ENCODE measurements at regions not wholly inside any gene's neighbourhood (a gene's known extent, or its start where the extent isn't known, plus 50 kb on each side); places are given as distances from the start of the nearest gene placed in this dataset.

GRCh38 chr6:144477396-144477795 is 192.3 kb downstream of the UTRN start:
- Histone ChIP-seq H2AK5ac (ENCODE audit: low read depth, low read length) (no peak overlapping the region), H3K23ac (ENCODE audit: insufficient read length) (no peak overlapping the region), H3K27ac (ENCODE audit: low read depth, low read length) (no peak overlapping the region), H2BK15ac (ENCODE audit: low read length) (no peak overlapping the region), H2AFZ (ENCODE audit: low read length) (no peak overlapping the region), H4K8ac (ENCODE audit: extremely low read depth, insufficient read depth, low read length) (no peak overlapping the region), H3K36me3 (ENCODE audit: control insufficient read depth in 2 of 4, insufficient read depth in 4 of 4, low read length in 3 of 4) (peaks cover 0 to 20% (median 4%) of the 10 kb centered on the region in 4 experiments; a peak in 3 of 8 replicates), H4K5ac (ENCODE audit: insufficient read length, low read depth, low read length) (no peak overlapping the region), H3K18ac (ENCODE audit: extremely low read depth, low read length) (no peak overlapping the region), H3K9me3 (ENCODE audit: insufficient read depth in 2 of 2, low read depth in 1 of 2, low read length in 1 of 2) (no peaks in the 10 kb centered on the region), H3K4me2 (ENCODE audit: insufficient read depth in 1 of 2, low read depth in 2 of 2, low read length in 2 of 2) (no peak overlapping the region), H2BK5ac (ENCODE audit: low read depth, low read length) (no peak overlapping the region), H3K4me1 (replicated peaks in 1 of 4; ENCODE audit: control insufficient read depth in 3 of 4, insufficient read depth in 4 of 4, low read length in 3 of 4) (no peaks in the 10 kb centered on the region), H3K79me2 (ENCODE audit: control insufficient read depth in 1 of 2, insufficient read depth in 2 of 2, low read length in 2 of 2) (no peaks in the 10 kb centered on the region), H3K27me3 (replicated peaks in 1 of 4; ENCODE audit: control insufficient read depth in 3 of 4, extremely low read depth in 1 of 4, insufficient read depth in 3 of 4, low read length in 3 of 4) (no peaks in the 10 kb centered on the region), H3K23me2 (ENCODE audit: low read depth, low read length) (no peaks in the 10 kb centered on the region; the same call in 1 of the 2 replicates), H2BK20ac (ENCODE audit: low read length) (no peak overlapping the region), H3K79me1 (ENCODE audit: low read depth, low read length) (no peaks in the 10 kb centered on the region), H3K4me3 (ENCODE audit: extremely low read depth in 1 of 4, insufficient read depth in 2 of 4, low read depth in 3 of 4, low read length in 4 of 4) (no peak overlapping the region), H3K9ac (replicated peaks in 1 of 4; ENCODE audit: extremely low read depth in 1 of 4, low read depth in 3 of 4, low read length in 3 of 4) (no peak overlapping the region), H2BK120ac (replicated peaks; ENCODE audit: low read depth, low read length) (no peak overlapping the region), H3K56ac (replicated peaks; ENCODE audit: insufficient read length, low read depth, low read length) (no peak overlapping the region), H4K91ac (replicated peaks; ENCODE audit: insufficient read length, low read length) (no peak overlapping the region), H4K20me1 (replicated peaks in 1 of 2; ENCODE audit: control insufficient read depth in 1 of 2, insufficient read depth in 2 of 2, low read length in 2 of 2) (no peaks in the 10 kb centered on the region), H3K4ac (replicated peaks; ENCODE audit: insufficient read length, low read depth, low read length) (no peak overlapping the region), H2BK12ac (ENCODE audit: low read depth, low read length) (no peak overlapping the region), H3K14ac (ENCODE audit: insufficient read length) (no peak overlapping the region)
- 85% methylated on average over 1 of the region's 1 CpG; no CpG with 5 or more reads in 1 of the 2 experiments for WGBS, 2 experiments (ENCODE audit: extremely low coverage in 1 of 2, insufficient coverage in 1 of 2, insufficient read length in 1 of 2, insufficient replicate concordance in 2 of 2, low coverage in 1 of 2, low lambda C conversion rate in 2 of 2, missing lambda C conversion rate in 1 of 2)
- ChIA-PET POLR2A (ENCODE audit: partially characterized antibody) (no interaction called here), CTCF (ENCODE audit: partially characterized antibody) (interaction anchor here (0.7 kb wide), 1 partner anchor 163 kb away, joined by 4 read pairs; no protein-coding TSS in a partner anchor)
- FAIRE-seq: no peak
- TF ChIP-seq POU5F1 (IDR thresholded peaks at IDR 0.05; ENCODE audit: low read depth, low read length) (no peak), CTCF (IDR thresholded peaks at IDR 0.05; ENCODE audit: control extremely low read depth in 1 of 3, insufficient read depth in 1 of 3, low read depth in 1 of 3, low read length in 3 of 3) (no peak), TAF7 (optimal IDR thresholded peaks at IDR 0.05; ENCODE audit: borderline replicate concordance, low read depth, low read length) (no peak), GTF2F1 (IDR thresholded peaks at IDR 0.05; ENCODE audit: borderline replicate concordance, low read depth, low read length) (no peak), JUND (IDR thresholded peaks at IDR 0.05; ENCODE audit: low read length) (no peak), ZNF274 (IDR thresholded peaks at IDR 0.05; ENCODE audit: borderline replicate concordance, extremely low read depth, low read length) (no peak), CTBP2 (IDR thresholded peaks at IDR 0.05; ENCODE audit: borderline replicate concordance, insufficient read depth, insufficient read length, low read length) (no peak), ASH2L (IDR thresholded peaks at IDR 0.05; ENCODE audit: low read length) (no peak)
- no peak for DNase-seq (ENCODE audit: low read depth in 1 of 2, low spot score in 2 of 2)

Measured in H1 (cell line).